ENCODE measurements at regions not wholly inside any gene's neighbourhood (a gene's known extent, or its start where the extent isn't known, plus 50 kb on each side); places are given as distances from the start of the nearest gene placed in this dataset.

- intact Hi-C loops (cut with DNase I), result no loop called here
- DNase-seq (ENCODE audit: low spot score), result no peak
These were observed 1070.5 kb downstream of the TDRD15 start for GRCh38 chr2:22194218-22194617.

- intact Hi-C loops (cut with DNase I), result no loop called here
These were observed 1073.0 kb downstream of the TDRD15 start for GRCh38 chr2:22196806-22197205.

GRCh38 chr2:22198381-22199283, 1074.9 kb downstream of the TDRD15 start:
- intact Hi-C loops (cut with DNase I), result no loop called here
- DNase-seq (ENCODE audit: low spot score), result no peak

More at GRCh38 chr2:22196806-22197205, 1073.0 kb downstream of the TDRD15 start:
- no peak for DNase-seq (ENCODE audit: low spot score)

- intact Hi-C loops (cut with DNase I), result no loop called here
These were observed 1076.2 kb downstream of the TDRD15 start for GRCh38 chr2:22199994-22200393.

GRCh38 chr2:22209545-22209944, 1085.8 kb downstream of the TDRD15 start:
- DNase-seq (ENCODE audit: low spot score), result no peak

More at GRCh38 chr2:22199994-22200393, 1076.2 kb downstream of the TDRD15 start:
- no peak for DNase-seq (ENCODE audit: low spot score)

GRCh38 chr2:22213237-22213636, 1089.5 kb downstream of the TDRD15 start:
- DNase-seq (ENCODE audit: low spot score), result no peak
- intact Hi-C loops (cut with DNase I), result no loop called here

More at GRCh38 chr2:22209545-22209944, 1085.8 kb downstream of the TDRD15 start:
- intact Hi-C loops (cut with DNase I), result no loop called here

- intact Hi-C loops (cut with DNase I), result no loop called here
- DNase-seq (ENCODE audit: low spot score), result no peak
These were observed 1091.7 kb downstream of the TDRD15 start for GRCh38 chr2:22215517-22215916.

GRCh38 chr2:22217881-22218280, 1094.1 kb downstream of the TDRD15 start:
- no peak for DNase-seq (ENCODE audit: low spot score)
- intact Hi-C loops (cut with DNase I), result no loop called here

GRCh38 chr2:22221006-22221405, 1097.2 kb downstream of the TDRD15 start:
- intact Hi-C loops (cut with DNase I), result no loop called here
- DNase-seq (ENCODE audit: low spot score), result no peak

- no peak for DNase-seq (ENCODE audit: low spot score)
- intact Hi-C loops (cut with DNase I), result no loop called here
These were observed 1115.2 kb downstream of the TDRD15 start for GRCh38 chr2:22238967-22239366.

- intact Hi-C loops (cut with DNase I), result no loop called here
- no peak for DNase-seq (ENCODE audit: low spot score)
These were observed 1123.7 kb downstream of the TDRD15 start for GRCh38 chr2:22247466-22247865.

- no peak for DNase-seq (ENCODE audit: low spot score)
- intact Hi-C loops (cut with DNase I), result no loop called here
These were observed 1125.1 kb downstream of the TDRD15 start for GRCh38 chr2:22248851-22249250.

- intact Hi-C loops (cut with DNase I), result no loop called here
- no peak for DNase-seq (ENCODE audit: low spot score)
These were observed 1129.4 kb downstream of the TDRD15 start for GRCh38 chr2:22253171-22253570.

- intact Hi-C loops (cut with DNase I), result no loop called here
These were observed 1123.8 kb upstream of the KLHL29 start for GRCh38 chr2:22261165-22261564.

GRCh38 chr2:22270341-22270740, 1114.6 kb upstream of the KLHL29 start:
- intact Hi-C loops (cut with DNase I), result no loop called here
- DNase-seq (ENCODE audit: low spot score), result no peak

More at GRCh38 chr2:22261165-22261564, 1123.8 kb upstream of the KLHL29 start:
- DNase-seq (ENCODE audit: low spot score), result no peak

- intact Hi-C loops (cut with DNase I), result no loop called here
- no peak for DNase-seq (ENCODE audit: low spot score)
These were observed 1111.1 kb upstream of the KLHL29 start for GRCh38 chr2:22273853-22274252.

GRCh38 chr2:22274661-22275060, 1110.3 kb upstream of the KLHL29 start:
- intact Hi-C loops (cut with DNase I), result no loop called here
- DNase-seq (ENCODE audit: low spot score), result no peak

- intact Hi-C loops (cut with DNase I), result no loop called here
- no peak for DNase-seq (ENCODE audit: low spot score)
These were observed 1108.3 kb upstream of the KLHL29 start for GRCh38 chr2:22276696-22277095.

GRCh38 chr2:22279541-22279940, 1105.4 kb upstream of the KLHL29 start:
- intact Hi-C loops (cut with DNase I), result no loop called here
- DNase-seq (ENCODE audit: low spot score), result no peak

- intact Hi-C loops (cut with DNase I), result no loop called here
- DNase-seq (ENCODE audit: low spot score), result no peak
These were observed 1103.9 kb upstream of the KLHL29 start for GRCh38 chr2:22281033-22281432.

- intact Hi-C loops (cut with DNase I), result no loop called here
- no peak for DNase-seq (ENCODE audit: low spot score)
These were observed 1102.8 kb upstream of the KLHL29 start for GRCh38 chr2:22282220-22282619.
